ENCODE measurements at regions not wholly inside any gene's neighbourhood (a gene's known extent, or its start where the extent isn't known, plus 50 kb on each side); places are given as distances from the start of the nearest gene placed in this dataset.

DNA sequence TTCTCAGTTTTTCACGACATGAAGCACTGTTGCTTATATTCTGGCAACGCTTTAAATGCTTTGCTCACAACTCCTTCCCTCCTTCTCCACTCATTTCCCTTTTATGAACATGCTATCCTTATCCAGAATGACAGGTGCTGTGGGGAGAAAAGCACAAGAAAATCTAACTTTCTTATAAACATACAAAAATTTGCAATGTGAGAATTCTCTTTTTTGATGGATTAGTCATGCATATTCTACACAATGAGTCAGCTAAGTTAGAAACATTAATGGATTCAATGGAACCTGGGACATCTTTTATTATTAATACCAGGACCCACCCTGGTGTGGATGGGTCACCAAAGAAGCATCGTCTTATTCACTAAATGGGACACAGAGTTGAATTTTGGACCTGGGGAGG is 234.6 kb upstream of the CDH5 start:
- TF ChIP-seq GATA3 (IDR thresholded peaks at IDR 0.05; ENCODE audit: low read depth, low read length) (no peak), GATA2 (IDR thresholded peaks at IDR 0.05; ENCODE audit: low read depth, low read length) (no peak)
